Natural killer cell (primary cell): ENCODE measurements at regions not wholly inside any gene's neighbourhood (a gene's known extent, or its start where the extent isn't known, plus 50 kb on each side); places are given as distances from the start of the nearest gene placed in this dataset.

ENCODE experiments used
- ATAC-seq, 3 donors: fragments of 150-1000 bp in 2 of 3; fragments of 200-7000 bp in 1 of 3; cut with Tn5 transposase; 1 replicate in 1 of 3; 2 replicates in 2 of 3; pipeline ENCODE4 v1.10.0; 2021; ENCODE audit warnings: mild to moderate bottlenecking in 2 of 3, moderate library complexity in 2 of 3
- DNase-seq, 2 donors: peaks; one replicate each; pipeline versions ENCODE4 v3.0.0 to v3.0.0-alpha.2; 2013 to 2021; ENCODE audit warnings: mixed read lengths in 1 of 2
- H3K27ac ChIP-seq: one replicate; pipeline ENCODE4 v1.5.1; 2013; ENCODE audit warnings: mild to moderate bottlenecking, low read length
- H3K27me3 ChIP-seq: one replicate; pipeline ENCODE4 v1.6.1; 2013; ENCODE audit warnings: low read length; ENCODE audit not compliant: control insufficient read depth, insufficient read depth
- H3K36me3 ChIP-seq: one replicate; pipeline ENCODE4 v1.6.1; 2013; ENCODE audit warnings: low read length; ENCODE audit not compliant: control insufficient read depth, insufficient read depth
- H3K4me1 ChIP-seq: one replicate; pipeline ENCODE4 v1.6.1; 2013; ENCODE audit warnings: low read length; ENCODE audit not compliant: control insufficient read depth, insufficient read depth
- H3K4me3 ChIP-seq: one replicate; pipeline ENCODE4 v1.5.1; 2013; ENCODE audit warnings: low read length
- H3K9me3 ChIP-seq: one replicate; pipeline ENCODE4 v1.6.1; 2013; ENCODE audit warnings: low read length; ENCODE audit not compliant: control insufficient read depth, insufficient read depth
- H3K27ac Mint-ChIP-seq, 2 donors: one replicate each; pipeline ENCODE4 v1.8.0; 2022; ENCODE audit warnings: mild to moderate bottlenecking in 2 of 2, mixed read lengths in 2 of 2, moderate library complexity in 1 of 2
- H3K27me3 Mint-ChIP-seq, 2 donors: one replicate each; pipeline ENCODE4 v1.8.0; 2022; ENCODE audit warnings: low read depth in 2 of 2, mixed read lengths in 2 of 2
- H3K36me3 Mint-ChIP-seq: one replicate; pipeline ENCODE4 v1.8.0; 2022; ENCODE audit warnings: mixed read lengths
- H3K4me1 Mint-ChIP-seq, 2 donors: one replicate each; pipeline ENCODE4 v1.8.0; 2022; ENCODE audit warnings: mixed read lengths in 2 of 2
- H3K4me3 Mint-ChIP-seq: one replicate; pipeline ENCODE4 v1.8.0; 2022; ENCODE audit warnings: mild to moderate bottlenecking, moderate library complexity, mixed read lengths
- H3K9me3 Mint-ChIP-seq, 2 donors: one replicate each; pipeline ENCODE4 v1.8.0; 2022; ENCODE audit warnings: mixed read lengths in 2 of 2
- WGBS: methylation state at CpG from one replicate; pipeline ENCODE4 v1.1.7; 2013; ENCODE audit warnings: missing lambda C conversion rate; ENCODE audit not compliant: insufficient coverage; 5-methylcytosine and 5-hydroxymethylcytosine counted together
- intact Hi-C: fragments of 100-400 bp; cut with micrococcal nuclease; formaldehyde crosslinking; loops from one replicate; pipeline ENCODE4 v1.14.2; 2022
- TF ChIP-seq, protein P1 (sequence below): fragments of 200-600 bp; IDR thresholded peaks from one replicate; pipeline ENCODE4 v1.8.0; 2022; ENCODE audit warnings: antibody characterized with exemption

DNA sequence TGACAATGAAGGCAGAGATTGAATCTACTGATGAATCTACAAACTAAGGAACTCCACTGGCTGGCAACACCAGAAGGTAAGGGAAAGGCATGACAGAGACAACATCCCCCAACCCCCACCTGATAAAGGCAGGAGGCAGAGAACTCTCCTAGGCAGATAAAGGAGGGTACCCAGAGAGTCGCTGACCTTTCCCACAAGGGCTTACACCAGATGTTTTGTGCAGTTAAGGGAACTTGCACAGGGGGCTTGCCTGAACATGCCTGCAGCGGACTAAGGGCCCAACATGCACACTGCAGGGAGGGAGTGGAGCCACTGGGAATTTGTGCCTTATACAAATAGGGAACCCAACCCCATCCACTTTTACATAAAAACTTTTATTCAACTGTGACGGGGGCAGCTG lies 1996.9 kb upstream of the RAG2 start:
- ATAC-seq (no peak), DNase-seq (no peak)

DNA sequence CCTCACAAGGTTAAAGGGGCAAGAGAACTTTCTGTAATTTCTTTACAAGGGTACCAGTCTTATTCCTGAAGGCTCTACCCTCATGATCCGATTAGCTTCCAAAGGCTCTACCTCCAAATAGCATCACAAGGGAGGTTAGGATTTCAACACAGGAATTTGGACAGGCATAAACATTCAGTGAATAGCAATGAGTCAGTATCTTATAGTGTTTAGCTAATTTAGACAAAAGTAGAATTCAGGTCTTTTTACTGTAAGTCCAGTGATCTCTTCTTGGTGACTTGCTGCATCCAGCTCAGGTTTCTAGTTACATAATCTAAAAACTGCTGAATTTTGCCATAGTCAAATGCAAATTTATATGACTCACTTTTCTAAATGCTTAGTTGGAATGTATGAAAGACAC lies 1995.6 kb upstream of the RAG2 start:
- peaks cover 3% of the 10 kb centered on the region for H3K9me3 ChIP-seq
- WGBS, result 63% methylated on average over 1 of the region's 1 CpG
- no peak overlapping the region for H3K27ac ChIP-seq
- Mint-ChIP-seq H3K36me3 (no peaks in the 10 kb centered on the region), H3K4me3 (no peak overlapping the region), H3K27ac (no peak overlapping the region), H3K4me1 (no peaks in the 10 kb centered on the region), H3K9me3 (no peaks in the 10 kb centered on the region), H3K27me3 (no peaks in the 10 kb centered on the region)
- H3K4me1 ChIP-seq, result no peaks in the 10 kb centered on the region
- TF ChIP-seq, protein P1, sequence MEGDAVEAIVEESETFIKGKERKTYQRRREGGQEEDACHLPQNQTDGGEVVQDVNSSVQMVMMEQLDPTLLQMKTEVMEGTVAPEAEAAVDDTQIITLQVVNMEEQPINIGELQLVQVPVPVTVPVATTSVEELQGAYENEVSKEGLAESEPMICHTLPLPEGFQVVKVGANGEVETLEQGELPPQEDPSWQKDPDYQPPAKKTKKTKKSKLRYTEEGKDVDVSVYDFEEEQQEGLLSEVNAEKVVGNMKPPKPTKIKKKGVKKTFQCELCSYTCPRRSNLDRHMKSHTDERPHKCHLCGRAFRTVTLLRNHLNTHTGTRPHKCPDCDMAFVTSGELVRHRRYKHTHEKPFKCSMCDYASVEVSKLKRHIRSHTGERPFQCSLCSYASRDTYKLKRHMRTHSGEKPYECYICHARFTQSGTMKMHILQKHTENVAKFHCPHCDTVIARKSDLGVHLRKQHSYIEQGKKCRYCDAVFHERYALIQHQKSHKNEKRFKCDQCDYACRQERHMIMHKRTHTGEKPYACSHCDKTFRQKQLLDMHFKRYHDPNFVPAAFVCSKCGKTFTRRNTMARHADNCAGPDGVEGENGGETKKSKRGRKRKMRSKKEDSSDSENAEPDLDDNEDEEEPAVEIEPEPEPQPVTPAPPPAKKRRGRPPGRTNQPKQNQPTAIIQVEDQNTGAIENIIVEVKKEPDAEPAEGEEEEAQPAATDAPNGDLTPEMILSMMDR, result no peak
- H3K36me3 ChIP-seq, result no peaks in the 10 kb centered on the region
- DNase-seq (no peak), ATAC-seq (no peak)
- no peaks in the 10 kb centered on the region for H3K27me3 ChIP-seq
- intact Hi-C loops, result no loop called here
- no peak overlapping the region for H3K4me3 ChIP-seq

More for the DNA sequence above, 1996.9 kb upstream of the RAG2 start:
- intact Hi-C loops, result no loop called here
- Mint-ChIP-seq H3K4me3 (no peak overlapping the region), H3K9me3 (no peaks in the 10 kb centered on the region), H3K4me1 (no peaks in the 10 kb centered on the region), H3K36me3 (no peaks in the 10 kb centered on the region), H3K27me3 (no peaks in the 10 kb centered on the region), H3K27ac (no peak overlapping the region)
- Histone ChIP-seq H3K4me1 (no peaks in the 10 kb centered on the region), H3K27me3 (no peaks in the 10 kb centered on the region), H3K36me3 (no peaks in the 10 kb centered on the region), H3K27ac (no peak overlapping the region), H3K4me3 (no peak overlapping the region), H3K9me3 (peaks cover 3% of the 10 kb centered on the region)
- TF ChIP-seq, protein P1, result no peak
- WGBS, result 87% methylated on average over 3 of the region's 3 CpGs

DNA sequence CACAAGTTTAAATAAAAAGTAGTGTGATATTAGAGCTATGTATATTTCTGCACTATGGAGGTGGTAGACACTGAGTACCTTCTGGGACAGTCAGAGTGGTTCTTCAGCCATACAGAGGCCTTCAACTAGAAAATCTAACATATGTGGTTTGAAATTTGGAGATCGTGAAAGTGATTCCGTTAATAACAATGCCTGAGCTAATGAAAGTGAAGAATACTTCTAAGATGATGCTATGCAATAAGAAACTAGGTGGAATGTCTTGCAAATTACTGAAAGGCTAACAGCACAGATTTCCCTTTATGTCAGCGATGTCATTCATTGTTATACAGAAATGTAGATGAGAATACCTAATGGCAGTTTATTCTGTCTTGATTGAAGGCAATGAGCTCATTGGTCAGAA lies 1984.7 kb upstream of the RAG2 start:
- Histone ChIP-seq H3K27ac (no peak overlapping the region), H3K9me3 (no peaks in the 10 kb centered on the region), H3K4me1 (no peaks in the 10 kb centered on the region), H3K4me3 (no peak overlapping the region), H3K27me3 (no peaks in the 10 kb centered on the region), H3K36me3 (no peaks in the 10 kb centered on the region)
- WGBS, result 79% methylated on average over 3 of the region's 3 CpGs
- TF ChIP-seq, protein P1, result no peak
- DNase-seq (no peak), ATAC-seq (no peak)
- Mint-ChIP-seq H3K9me3 (peaks cover 5 to 13% of the 10 kb centered on the region in 2 donors), H3K4me3 (no peak overlapping the region), H3K27me3 (no peaks in the 10 kb centered on the region), H3K27ac (no peak overlapping the region), H3K4me1 (no peaks in the 10 kb centered on the region), H3K36me3 (no peaks in the 10 kb centered on the region)
- intact Hi-C loops, result no loop called here

DNA sequence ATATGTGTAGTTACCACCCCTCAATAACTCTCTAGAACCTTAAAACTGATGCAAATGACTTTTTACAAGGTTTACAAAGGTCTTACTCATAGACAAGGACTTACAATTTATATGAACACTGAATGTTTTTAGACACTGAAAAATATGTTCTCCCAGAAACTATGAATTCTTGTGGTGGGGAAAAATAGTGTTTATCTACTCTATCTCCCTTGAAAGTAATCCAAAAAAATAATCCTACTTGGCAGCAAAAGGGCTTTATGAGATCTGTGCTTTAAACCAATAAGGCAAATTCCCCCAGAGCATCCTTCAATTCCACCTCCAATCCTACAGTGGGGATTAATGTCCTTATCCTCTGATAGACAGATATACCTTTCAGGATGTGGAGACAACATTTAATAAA lies 1984.1 kb upstream of the RAG2 start:
- H3K4me1 Mint-ChIP-seq, result no peaks in the 10 kb centered on the region
- H3K36me3 Mint-ChIP-seq, result peaks cover 2% of the 10 kb centered on the region
- Histone ChIP-seq H3K27ac (no peak overlapping the region), H3K4me1 (no peaks in the 10 kb centered on the region), H3K4me3 (no peak overlapping the region), H3K9me3 (peaks cover 1% of the 10 kb centered on the region), H3K27me3 (no peaks in the 10 kb centered on the region), H3K36me3 (no peaks in the 10 kb centered on the region)
- H3K4me3 Mint-ChIP-seq, result no peak overlapping the region
- no peak overlapping the region for H3K27ac Mint-ChIP-seq
- ATAC-seq (no peak), DNase-seq (no peak)
- H3K9me3 Mint-ChIP-seq, result peaks cover 5 to 16% of the 10 kb centered on the region in 2 donors
- TF ChIP-seq, protein P1, result no peak
- intact Hi-C loops, result no loop called here
- no peaks in the 10 kb centered on the region for H3K27me3 Mint-ChIP-seq
